ENCODE measurements at regions not wholly inside any gene's neighbourhood (a gene's known extent, or its start where the extent isn't known, plus 50 kb on each side); places are given as distances from the start of the nearest gene placed in this dataset.

GRCh38 chr5:124134941-124135340 is 611.5 kb downstream of the ZNF608 start:
- no peak overlapping the region for H3K27ac Mint-ChIP-seq
- H3K9me3 Mint-ChIP-seq, result no peaks in the 10 kb centered on the region
- TF ChIP-seq CTCF (IDR thresholded peaks at IDR 0.05), result no peak
- no peak for ATAC-seq
- no peak overlapping the region for H3K4me3 Mint-ChIP-seq
- H3K36me3 Mint-ChIP-seq (ENCODE audit: low read depth), result no peaks in the 10 kb centered on the region
- no peaks in the 10 kb centered on the region for H3K4me1 Mint-ChIP-seq (ENCODE audit: low read depth)
- no peaks in the 10 kb centered on the region for H3K27me3 Mint-ChIP-seq
- ChIA-PET CTCF (no interaction called here), POLR2A (no interaction called here)
- no peak for DNase-seq
- intact Hi-C loops (cut with micrococcal nuclease), result no loop called here

GRCh38 chr5:124133406-124133805 is 613.0 kb downstream of the ZNF608 start:
- ATAC-seq, result no peak
- Mint-ChIP-seq H3K9me3 (no peaks in the 10 kb centered on the region), H3K36me3 (ENCODE audit: low read depth) (no peaks in the 10 kb centered on the region), H3K27me3 (no peaks in the 10 kb centered on the region), H3K27ac (no peak overlapping the region), H3K4me3 (no peak overlapping the region), H3K4me1 (ENCODE audit: low read depth) (no peaks in the 10 kb centered on the region)
- CTCF ChIA-PET, result no interaction called here
- no peak for TF ChIP-seq CTCF (IDR thresholded peaks at IDR 0.05)
- DNase-seq, result no peak
- POLR2A ChIA-PET, result no interaction called here
- intact Hi-C loops (cut with micrococcal nuclease), result no loop called here

- Mint-ChIP-seq H3K27me3 (no peaks in the 10 kb centered on the region), H3K36me3 (ENCODE audit: low read depth) (no peaks in the 10 kb centered on the region), H3K9me3 (no peaks in the 10 kb centered on the region), H3K4me3 (no peak overlapping the region), H3K4me1 (ENCODE audit: low read depth) (no peaks in the 10 kb centered on the region), H3K27ac (no peak overlapping the region)
- CTCF ChIA-PET, result no interaction called here
- intact Hi-C loops (cut with micrococcal nuclease), result no loop called here
- ATAC-seq, result no peak
- TF ChIP-seq CTCF (IDR thresholded peaks at IDR 0.05), result no peak
- POLR2A ChIA-PET, result no interaction called here
- no peak for DNase-seq
Measured at GRCh38 chr5:124132843-124133242, 613.6 kb downstream of the ZNF608 start.

- H3K36me3 Mint-ChIP-seq (ENCODE audit: low read depth), result no peaks in the 10 kb centered on the region
- H3K4me3 Mint-ChIP-seq, result no peak overlapping the region
- ATAC-seq (no peak), DNase-seq (no peak)
- H3K27me3 Mint-ChIP-seq, result no peaks in the 10 kb centered on the region
- intact Hi-C loops (cut with micrococcal nuclease), result no loop called here
- H3K4me1 Mint-ChIP-seq (ENCODE audit: low read depth), result no peaks in the 10 kb centered on the region
- CTCF ChIA-PET, result no interaction called here
- no peaks in the 10 kb centered on the region for H3K9me3 Mint-ChIP-seq
- no peak for TF ChIP-seq CTCF (IDR thresholded peaks at IDR 0.05)
- H3K27ac Mint-ChIP-seq, result no peak overlapping the region
- POLR2A ChIA-PET, result no interaction called here
Measured at GRCh38 chr5:124131466-124131865, 615.0 kb downstream of the ZNF608 start.

- H3K9me3 Mint-ChIP-seq, result no peaks in the 10 kb centered on the region
- H3K4me1 Mint-ChIP-seq (ENCODE audit: low read depth), result no peaks in the 10 kb centered on the region
- H3K36me3 Mint-ChIP-seq (ENCODE audit: low read depth), result no peaks in the 10 kb centered on the region
- DNase-seq (no peak), ATAC-seq (no peak)
- ChIA-PET POLR2A (no interaction called here), CTCF (no interaction called here)
- intact Hi-C loops (cut with micrococcal nuclease), result no loop called here
- no peaks in the 10 kb centered on the region for H3K27me3 Mint-ChIP-seq
- H3K4me3 Mint-ChIP-seq, result no peak overlapping the region
- no peak overlapping the region for H3K27ac Mint-ChIP-seq
- no peak for TF ChIP-seq CTCF (IDR thresholded peaks at IDR 0.05)
Measured at GRCh38 chr5:124130816-124131215, 615.6 kb downstream of the ZNF608 start.
